ENCODE measurements at regions not wholly inside any gene's neighbourhood (a gene's known extent, or its start where the extent isn't known, plus 50 kb on each side); places are given as distances from the start of the nearest gene placed in this dataset.

DNA sequence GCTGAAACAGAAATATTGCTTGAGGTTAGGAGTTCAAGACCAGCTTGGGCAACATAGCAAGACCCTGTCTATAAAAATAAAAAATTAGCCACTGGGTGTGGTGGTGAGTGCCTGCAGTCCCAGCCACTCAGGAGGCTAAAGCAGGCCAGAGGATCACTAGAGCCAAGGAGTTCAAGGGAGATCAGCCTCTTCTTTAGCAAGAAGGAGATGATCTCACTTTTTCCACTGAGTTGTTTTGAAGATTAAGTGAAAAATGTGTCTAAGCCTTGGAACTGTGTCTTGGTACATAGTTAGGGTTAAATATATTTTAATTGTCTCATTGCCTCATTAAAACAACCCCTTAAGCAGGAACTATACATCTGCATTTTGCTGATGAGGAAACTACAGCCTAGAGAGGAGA lies 279.0 kb upstream of the ZFP64 start:
- Histone ChIP-seq H3K4me1 (ENCODE audit: insufficient read depth, low read length) (no peaks in the 10 kb centered on the region), H2AFZ (ENCODE audit: low read length) (no peak overlapping the region), H3K4me2 (ENCODE audit: low read depth, low read length) (no peak overlapping the region), H4K20me1 (ENCODE audit: insufficient read depth, low read length) (no peaks in the 10 kb centered on the region), H3K27ac (ENCODE audit: extremely low read length, insufficient read depth, low read length) (no peak overlapping the region), H3K9me3 (ENCODE audit: low read length) (no peaks in the 10 kb centered on the region), H3K4me3 (replicated peaks in 1 of 3; ENCODE audit: insufficient read depth in 1 of 3, low read depth in 2 of 3, low read length in 3 of 3) (no peak overlapping the region), H3K27me3 (ENCODE audit: control insufficient read depth in 1 of 2, insufficient read depth in 2 of 2, low read length in 2 of 2) (no peaks in the 10 kb centered on the region), H3K79me2 (ENCODE audit: insufficient read depth, low read length) (no peaks in the 10 kb centered on the region), H3K36me3 (replicated peaks in 1 of 2; ENCODE audit: control insufficient read depth in 1 of 2, insufficient read depth in 2 of 2, low read length in 2 of 2) (no peaks in the 10 kb centered on the region), H3K9ac (ENCODE audit: insufficient read depth, low read depth, low read length) (no peak overlapping the region)
- in situ Hi-C loops (cut with HindIII; ENCODE audit: extremely low pct_ligation_motif_present, low pct_unique_long_range_greater_than_20kb): no loop called here
- CTCF ChIA-PET (ENCODE audit: low intra/inter-chr PET ratio, low total read pairs): no interaction called here
- intact Hi-C loops (cut with micrococcal nuclease; ENCODE audit: unreplicated experiment): no loop called here
- POLR2A ChIA-PET: no interaction called here
- ATAC-seq: no peak
- DNase-seq (ENCODE audit: low spot score): no peak
- FAIRE-seq: no peak
- TF ChIP-seq PAXIP1 (CRISPR knock-in tag; conservative IDR thresholded peaks at IDR 0.05) (no peak), TGIF2 (CRISPR knock-in tag; IDR thresholded peaks at IDR 0.05) (no peak), SNAPC5 (CRISPR knock-in tag; IDR thresholded peaks at IDR 0.05; ENCODE audit: borderline replicate concordance) (no peak)
- no TSS peak for BruUV-seq (replicated peaks)

DNA sequence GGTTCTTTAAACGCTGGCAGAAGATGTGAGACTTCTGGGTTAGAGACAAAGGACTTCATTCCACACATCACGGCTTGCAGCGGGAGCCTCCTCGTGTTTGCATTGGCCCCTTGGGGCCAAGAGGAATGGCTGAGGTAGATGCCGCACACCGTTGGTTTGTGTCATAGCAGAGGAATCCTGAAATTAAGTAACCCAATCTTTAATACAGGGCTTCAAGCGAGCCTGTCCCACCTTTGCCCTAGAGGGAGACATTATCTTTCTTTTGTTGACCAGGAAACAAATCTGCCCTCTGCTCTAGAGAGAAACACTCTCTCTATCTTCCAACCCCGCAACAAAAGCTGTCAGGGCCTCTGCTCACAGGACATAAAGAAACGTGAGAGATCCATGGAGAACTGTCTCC lies 277.5 kb upstream of the ZFP64 start:
- no peak overlapping the region for H2AFZ ChIP-seq (ENCODE audit: low read length)
- DNase-seq (ENCODE audit: low spot score): no peak
- no TSS peak for BruUV-seq (replicated peaks)
- H3K9ac ChIP-seq (ENCODE audit: insufficient read depth, low read depth, low read length): no peak overlapping the region
- H3K4me1 ChIP-seq (ENCODE audit: insufficient read depth, low read length): no peaks in the 10 kb centered on the region
- intact Hi-C loops (cut with micrococcal nuclease; ENCODE audit: unreplicated experiment) (no loop called here), in situ Hi-C loops (cut with HindIII; ENCODE audit: extremely low pct_ligation_motif_present, low pct_unique_long_range_greater_than_20kb) (no loop called here)
- no peaks in the 10 kb centered on the region for H4K20me1 ChIP-seq (ENCODE audit: insufficient read depth, low read length)
- ATAC-seq: no peak; the same call in 2 of the 3 replicates
- ChIA-PET POLR2A (no interaction called here), CTCF (ENCODE audit: low intra/inter-chr PET ratio, low total read pairs) (no interaction called here)
- no peaks in the 10 kb centered on the region for H3K9me3 ChIP-seq (ENCODE audit: low read length)
- 29% methylated on average over 9 of the region's 9 CpGs for WGBS (ENCODE audit: low lambda C conversion rate)
- H3K27ac ChIP-seq (ENCODE audit: extremely low read length, insufficient read depth, low read length): no peak overlapping the region
- FAIRE-seq: no peak
- H3K27me3 ChIP-seq (ENCODE audit: control insufficient read depth in 1 of 2, insufficient read depth in 2 of 2, low read length in 2 of 2): no peaks in the 10 kb centered on the region
- H3K4me2 ChIP-seq (ENCODE audit: low read depth, low read length): no peak overlapping the region
- H3K79me2 ChIP-seq (ENCODE audit: insufficient read depth, low read length): no peaks in the 10 kb centered on the region
- no peak overlapping the region for H3K4me3 ChIP-seq (replicated peaks in 1 of 3; ENCODE audit: insufficient read depth in 1 of 3, low read depth in 2 of 3, low read length in 3 of 3)
- no peaks in the 10 kb centered on the region for H3K36me3 ChIP-seq (replicated peaks in 1 of 2; ENCODE audit: control insufficient read depth in 1 of 2, insufficient read depth in 2 of 2, low read length in 2 of 2)
- no peak for TF ChIP-seq ZBTB1 (CRISPR knock-in tag; IDR thresholded peaks at IDR 0.05; ENCODE audit: borderline replicate concordance)
- TF ChIP-seq ZNF605 (CRISPR knock-in tag; IDR thresholded peaks at IDR 0.05): no peak
- no peak for TF ChIP-seq FOXM1 (CRISPR knock-in tag; IDR thresholded peaks at IDR 0.05)
- no peak for TF ChIP-seq AHR (CRISPR knock-in tag; IDR thresholded peaks at IDR 0.05)
- TF ChIP-seq KDM3A (CRISPR knock-in tag; IDR thresholded peaks at IDR 0.05; ENCODE audit: low read depth): no peak
- TF ChIP-seq ZNF570 (CRISPR knock-in tag; IDR thresholded peaks at IDR 0.05; ENCODE audit: borderline replicate concordance): no peak
- TF ChIP-seq HMGA1 (CRISPR knock-in tag; conservative IDR thresholded peaks at IDR 0.05): no peak
- no peak for TF ChIP-seq CEBPZ (IDR thresholded peaks at IDR 0.05; ENCODE audit: low read length)
- TF ChIP-seq, protein P1, sequence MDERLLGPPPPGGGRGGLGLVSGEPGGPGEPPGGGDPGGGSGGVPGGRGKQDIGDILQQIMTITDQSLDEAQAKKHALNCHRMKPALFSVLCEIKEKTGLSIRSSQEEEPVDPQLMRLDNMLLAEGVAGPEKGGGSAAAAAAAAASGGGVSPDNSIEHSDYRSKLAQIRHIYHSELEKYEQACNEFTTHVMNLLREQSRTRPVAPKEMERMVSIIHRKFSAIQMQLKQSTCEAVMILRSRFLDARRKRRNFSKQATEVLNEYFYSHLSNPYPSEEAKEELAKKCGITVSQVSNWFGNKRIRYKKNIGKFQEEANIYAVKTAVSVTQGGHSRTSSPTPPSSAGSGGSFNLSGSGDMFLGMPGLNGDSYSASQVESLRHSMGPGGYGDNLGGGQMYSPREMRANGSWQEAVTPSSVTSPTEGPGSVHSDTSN (CRISPR knock-in tag; IDR thresholded peaks at IDR 0.05): no peak
